IMR-90 (cell line): ENCODE measurements at regions not wholly inside any gene's neighbourhood (a gene's known extent, or its start where the extent isn't known, plus 50 kb on each side); places are given as distances from the start of the nearest gene placed in this dataset.

Experiments
- ATAC-seq: fragments of 200-7000 bp; cut with Tn5 transposase; 2 replicates; pipeline ENCODE4 v1.9.1; 2020; ENCODE audit warnings: low read depth, mild to moderate bottlenecking, moderate library complexity
- BruUV-seq: library from RNA; stranded (reverse); fragments of 400-500 nt; replicated peaks from 2 replicates; lab custom pipeline; 2021; lab: Mats Ljungman, UMichigan
- CTCF ChIA-PET: fragments of 300-600 bp; formaldehyde crosslinking; extraction: SDS; loops from one replicate; lab custom pipeline; 2021; ENCODE audit warnings: antibody characterized with exemption; lab: Yijun Ruan, JAX
- POLR2A ChIA-PET: fragments of 300-600 bp; sonication (Branson Sonifier 250); formaldehyde crosslinking; loops from one replicate; lab custom pipeline; 2022; ENCODE audit warnings: antibody characterized with exemption; ENCODE audit not compliant: unreplicated experiment; lab: Charles Lee
- DNase-seq: peaks from one replicate; pipeline ENCODE4 v3.0.0; 2013
- H2AFZ ChIP-seq: replicated peaks from 2 replicates; pipeline ENCODE3; 2013; ENCODE audit warnings: low read length, mild to moderate bottlenecking; ENCODE audit not compliant: poor library complexity
- H2AK5ac ChIP-seq: 2 replicates; pipeline ENCODE4 v1.6.1; 2013; ENCODE audit warnings: low read depth, low read length, inconsistent platforms
- H2AK9ac ChIP-seq: replicated peaks from 2 replicates; pipeline ENCODE3; 2013; ENCODE audit warnings: mild to moderate bottlenecking, low read depth, low read length, moderate library complexity; ENCODE audit not compliant: poor library complexity
- H2BK120ac ChIP-seq: 2 replicates; pipeline ENCODE4 v1.6.1; 2013; ENCODE audit warnings: low read depth, low read length, inconsistent platforms
- H2BK15ac ChIP-seq: 3 replicates; pipeline ENCODE4 v1.6.1; 2013; ENCODE audit warnings: low read depth, low read length, inconsistent platforms
- H2BK20ac ChIP-seq: 2 replicates; pipeline ENCODE4 v1.6.1; 2013; ENCODE audit warnings: low read depth, mild to moderate bottlenecking, inconsistent platforms, low read length, moderate library complexity
- H2BK5ac ChIP-seq: 2 replicates; pipeline ENCODE4 v1.6.1; 2013; ENCODE audit warnings: mild to moderate bottlenecking, low read depth, low read length, inconsistent platforms; ENCODE audit not compliant: poor library complexity, severe bottlenecking
- H3K14ac ChIP-seq: replicated peaks from 2 replicates; pipeline ENCODE4 v1.6.1; 2013; ENCODE audit warnings: low read depth, low read length, inconsistent platforms
- H3K18ac ChIP-seq: 2 replicates; pipeline ENCODE4 v1.6.1; 2013; ENCODE audit warnings: low read depth, low read length, control low read depth
- H3K23ac ChIP-seq: 2 replicates; pipeline ENCODE4 v1.6.1; 2013; ENCODE audit warnings: low read depth, low read length, inconsistent platforms
- H3K27ac ChIP-seq: 2 replicates; pipeline ENCODE4 v1.5.1; 2013; ENCODE audit warnings: mild to moderate bottlenecking, control low read depth, low read length; ENCODE audit not compliant: insufficient read depth
- H3K27me3 ChIP-seq: 2 replicates; pipeline ENCODE4 v1.6.1; 2013; ENCODE audit warnings: low read length; ENCODE audit not compliant: control insufficient read depth, insufficient read depth
- H3K36me3 ChIP-seq: 2 replicates; pipeline ENCODE4 v1.6.1; 2013; ENCODE audit warnings: low read length, mixed read lengths; ENCODE audit not compliant: control insufficient read depth, insufficient read depth
- H3K4ac ChIP-seq: 2 replicates; pipeline ENCODE4 v1.6.1; 2013; ENCODE audit warnings: low read depth, low read length, inconsistent platforms
- H3K4me1 ChIP-seq: 2 replicates; pipeline ENCODE4 v1.6.1; 2013; ENCODE audit warnings: low read length, mixed read lengths; ENCODE audit not compliant: control insufficient read depth, insufficient read depth
- H3K4me2 ChIP-seq: 2 replicates; pipeline ENCODE4 v1.6.1; 2013; ENCODE audit warnings: low read depth, mild to moderate bottlenecking, control low read depth, low read length, moderate library complexity
- H3K4me3 ChIP-seq: 2 replicates; pipeline ENCODE4 v1.5.1; 2013; ENCODE audit warnings: low read depth, mild to moderate bottlenecking, control low read depth, low read length, moderate library complexity; ENCODE audit not compliant: insufficient read depth
- H3K56ac ChIP-seq: 2 replicates; pipeline ENCODE4 v1.6.1; 2013; ENCODE audit warnings: low read length, inconsistent platforms; ENCODE audit not compliant: insufficient read depth; ENCODE audit errors: extremely low read depth
- H3K79me1 ChIP-seq, 2 experiments: 2 replicates each; pipeline ENCODE4 v1.6.1; 2013; ENCODE audit warnings: low read length in 2 of 2, inconsistent platforms in 1 of 2, low read depth in 1 of 2
- H3K9ac ChIP-seq: 2 replicates; pipeline ENCODE4 v1.6.1; 2013; ENCODE audit warnings: low read depth, low read length, control low read depth
- H3K9me1 ChIP-seq: 2 replicates; pipeline ENCODE4 v1.6.1; 2013; ENCODE audit warnings: low read length, inconsistent platforms; ENCODE audit not compliant: insufficient read depth
- H3K9me3 ChIP-seq: 2 replicates; pipeline ENCODE4 v1.6.1; 2013; ENCODE audit warnings: low read length; ENCODE audit not compliant: control insufficient read depth, insufficient read depth
- H4K20me1 ChIP-seq: 2 replicates; pipeline ENCODE4 v1.6.1; 2013; ENCODE audit warnings: low read length, inconsistent platforms; ENCODE audit not compliant: insufficient read depth
- H4K5ac ChIP-seq: 2 replicates; pipeline ENCODE4 v1.6.1; 2013; ENCODE audit warnings: mild to moderate bottlenecking, low read depth, low read length, control low read depth
- H4K8ac ChIP-seq, 2 experiments: 2 replicates each; pipeline ENCODE4 v1.6.1; 2013; ENCODE audit warnings: low read depth in 2 of 2, low read length in 2 of 2, control low read depth in 1 of 2, inconsistent platforms in 1 of 2
- H4K91ac ChIP-seq: 2 replicates; pipeline ENCODE4 v1.6.1; 2013; ENCODE audit warnings: low read depth, low read length, inconsistent platforms; ENCODE audit not compliant: insufficient read depth
- BHLHE40 ChIP-seq: fragments of 150-350 bp; IDR thresholded peaks from 2 replicates; pipeline ENCODE4 v1.6.1; 2016; ENCODE audit warnings: mild to moderate bottlenecking, low read depth, low read length
- CEBPB ChIP-seq: IDR thresholded peaks from 2 replicates; pipeline ENCODE4 v1.6.1; 2012; ENCODE audit warnings: low read depth, low read length, improper control_type of control experiment
- CHD1 ChIP-seq: IDR thresholded peaks from 2 replicates; pipeline ENCODE4 v1.6.1; 2012; ENCODE audit warnings: low read depth, low read length, improper control_type of control experiment
- CTCF ChIP-seq: conservative IDR thresholded peaks from 2 replicates; pipeline ENCODE4 v1.5.1; 2012; ENCODE audit warnings: mild to moderate bottlenecking, low read depth, low read length, improper control_type of control experiment
- FOS ChIP-seq: fragments of 150-350 bp; IDR thresholded peaks from 2 replicates; pipeline ENCODE4 v1.6.1; 2016; ENCODE audit warnings: low read depth, low read length
- MAFK ChIP-seq: IDR thresholded peaks from 2 replicates; pipeline ENCODE4 v1.6.1; 2012; ENCODE audit warnings: low read depth, low read length, improper control_type of control experiment
- MAZ ChIP-seq: IDR thresholded peaks from 2 replicates; pipeline ENCODE4 v1.6.1; 2012; ENCODE audit warnings: low read depth, mild to moderate bottlenecking, low read length, improper control_type of control experiment, moderate library complexity, borderline replicate concordance
- MXI1 ChIP-seq: IDR thresholded peaks from 2 replicates; pipeline ENCODE4 v1.6.1; 2012; ENCODE audit warnings: low read depth, mild to moderate bottlenecking, low read length, moderate library complexity, borderline replicate concordance
- NFE2L2 ChIP-seq: fragments of 150-350 bp; IDR thresholded peaks from 2 replicates; pipeline ENCODE4 v1.6.1; 2016; ENCODE audit warnings: low read depth, mild to moderate bottlenecking, low read length
- POLR2A ChIP-seq: IDR thresholded peaks from 2 replicates; pipeline ENCODE4 v1.6.1; 2012; ENCODE audit warnings: mild to moderate bottlenecking, low read depth, low read length
- RAD21 ChIP-seq: IDR thresholded peaks from 2 replicates; pipeline ENCODE4 v1.6.1; 2012; ENCODE audit warnings: low read length, improper control_type of control experiment
- RCOR1 ChIP-seq: IDR thresholded peaks from 2 replicates; pipeline ENCODE4 v1.6.1; 2012; ENCODE audit warnings: mild to moderate bottlenecking, low read length, improper control_type of control experiment; ENCODE audit not compliant: insufficient replicate concordance
- RFX5 ChIP-seq: IDR thresholded peaks from 2 replicates; pipeline ENCODE4 v1.8.0; 2012; ENCODE audit warnings: low read depth, mild to moderate bottlenecking, low read length, moderate library complexity
- SMC3 ChIP-seq: fragments of 150-350 bp; IDR thresholded peaks from 2 replicates; pipeline ENCODE4 v1.6.1; 2016; ENCODE audit warnings: low read depth, mild to moderate bottlenecking, antibody characterized with exemption, low read length, moderate library complexity
- USF2 ChIP-seq: fragments of 150-350 bp; IDR thresholded peaks from 2 replicates; pipeline ENCODE4 v1.6.1; 2017; ENCODE audit warnings: mild to moderate bottlenecking, antibody characterized with exemption, low read length, low read depth
- dilution Hi-C: fragments of 300-500 bp; cut with HindIII; formaldehyde crosslinking; loops from one replicate; pipeline ENCODE4 v1.14.3; 2018; ENCODE audit warnings: low sequenced_read_pairs; ENCODE audit not compliant: unreplicated experiment
- in situ Hi-C: fragments of 300-500 bp; cut with MboI; formaldehyde crosslinking; loops from 3 replicates; pipeline ENCODE4 v1.14.3; 2019; ENCODE audit warnings: low sequenced_read_pairs, inconsistent platforms, mixed read lengths
- intact Hi-C: fragments of 100-400 bp; cut with micrococcal nuclease; formaldehyde crosslinking; loops from 2 replicates; pipeline ENCODE4 v1.10.0; 2022
- TF ChIP-seq, protein P1 (sequence below): fragments of 150-350 bp; IDR thresholded peaks from 2 replicates; pipeline ENCODE4 v1.6.1; 2016; ENCODE audit warnings: low read depth, mild to moderate bottlenecking, low read length, moderate library complexity, borderline replicate concordance

- TF ChIP-seq, protein P1, sequence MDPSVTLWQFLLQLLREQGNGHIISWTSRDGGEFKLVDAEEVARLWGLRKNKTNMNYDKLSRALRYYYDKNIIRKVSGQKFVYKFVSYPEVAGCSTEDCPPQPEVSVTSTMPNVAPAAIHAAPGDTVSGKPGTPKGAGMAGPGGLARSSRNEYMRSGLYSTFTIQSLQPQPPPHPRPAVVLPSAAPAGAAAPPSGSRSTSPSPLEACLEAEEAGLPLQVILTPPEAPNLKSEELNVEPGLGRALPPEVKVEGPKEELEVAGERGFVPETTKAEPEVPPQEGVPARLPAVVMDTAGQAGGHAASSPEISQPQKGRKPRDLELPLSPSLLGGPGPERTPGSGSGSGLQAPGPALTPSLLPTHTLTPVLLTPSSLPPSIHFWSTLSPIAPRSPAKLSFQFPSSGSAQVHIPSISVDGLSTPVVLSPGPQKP, result no peak
- TF ChIP-seq RFX5 (no peak), CEBPB (no peak), NFE2L2 (no peak), MAZ (no peak), USF2 (no peak), BHLHE40 (no peak), MXI1 (no peak), SMC3 (no peak), RAD21 (no peak), CTCF (no peak), MAFK (no peak), FOS (no peak), RCOR1 (no peak), CHD1 (no peak), POLR2A (no peak)
- in situ Hi-C loops (no loop called here), dilution Hi-C loops (no loop called here), intact Hi-C loops (no loop called here)
- no TSS peak for BruUV-seq
- H3K4me3 ChIP-seq, result no peak overlapping the region
- H3K4me1 ChIP-seq, result no peaks in the 10 kb centered on the region
- H3K14ac ChIP-seq, result no peak overlapping the region
- H4K20me1 ChIP-seq, result no peaks in the 10 kb centered on the region
- no peak overlapping the region for H2AK9ac ChIP-seq
- H3K18ac ChIP-seq, result no peak overlapping the region
- H2AK5ac ChIP-seq, result no peak overlapping the region
- no peaks in the 10 kb centered on the region for H3K79me1 ChIP-seq
- H3K23ac ChIP-seq, result no peak overlapping the region
- no peak for DNase-seq
- H4K91ac ChIP-seq, result no peak overlapping the region
- H4K8ac ChIP-seq, result no peak overlapping the region
- POLR2A ChIA-PET, result no interaction called here
- H3K4me2 ChIP-seq, result no peak overlapping the region
- H2BK20ac ChIP-seq, result no peak overlapping the region
- no peaks in the 10 kb centered on the region for H3K9me1 ChIP-seq
- no peak overlapping the region for H2BK15ac ChIP-seq
- ATAC-seq, result no peak
- H3K4ac ChIP-seq, result no peak overlapping the region
- CTCF ChIA-PET, result no interaction called here
- no peaks in the 10 kb centered on the region for H3K36me3 ChIP-seq
- no peaks in the 10 kb centered on the region for H3K27me3 ChIP-seq
- no peak overlapping the region for H2BK120ac ChIP-seq
- no peak overlapping the region for H3K56ac ChIP-seq
- H3K27ac ChIP-seq, result no peak overlapping the region
- no peak overlapping the region for H3K9ac ChIP-seq
- H3K9me3 ChIP-seq, result no peaks in the 10 kb centered on the region
- H4K5ac ChIP-seq, result no peak overlapping the region
- H2AFZ ChIP-seq, result no peak overlapping the region
- no peak overlapping the region for H2BK5ac ChIP-seq
These were observed 993.0 kb upstream of the LCORL start for GRCh38 chr4:19014594-19014993.
